MM.1S (cell line): ENCODE measurements at regions not wholly inside any gene's neighbourhood (a gene's known extent, or its start where the extent isn't known, plus 50 kb on each side); places are given as distances from the start of the nearest gene placed in this dataset.
"Not testable (repeated sequence)": the region's sequence is repeated elsewhere in the genome, so short reads cannot be mapped to it uniquely, and the experiment has no call there.

Source experiments
- EZH2 ChIP-seq: fragments of 300-600 bp; sonication (generic); optimal IDR thresholded peaks from 2 replicates; pipeline ENCODE3; 2017; ENCODE audit warnings: low read depth, mild to moderate bottlenecking, antibody characterized with exemption, low read length, mixed read lengths
- TF ChIP-seq, protein P1 (sequence below): fragments of 300-600 bp; sonication (generic); IDR thresholded peaks from 2 replicates; pipeline ENCODE4 v1.5.1; 2016; ENCODE audit warnings: antibody characterized with exemption, low read length, mixed read lengths

DNA sequence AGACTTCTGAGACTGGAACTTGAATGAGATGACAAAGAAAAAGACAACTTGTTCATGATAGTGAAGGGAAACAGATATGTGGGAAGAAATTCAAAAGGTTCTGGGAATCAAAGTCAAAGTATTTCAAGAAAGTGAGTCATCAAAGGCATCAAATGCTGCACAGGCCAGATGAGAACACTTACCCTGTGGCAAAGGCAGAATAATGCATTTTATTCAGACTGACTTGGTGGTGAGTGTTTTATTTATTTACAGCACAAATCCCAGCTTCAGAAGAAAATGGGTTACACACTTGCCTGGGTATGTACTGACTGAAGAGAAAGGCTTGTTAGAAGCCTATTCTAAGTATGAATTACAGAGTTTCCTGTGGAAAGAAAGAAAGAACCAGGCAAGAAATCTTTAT is 78.2 kb upstream of the ALG10B start:
- TF ChIP-seq, protein P1, sequence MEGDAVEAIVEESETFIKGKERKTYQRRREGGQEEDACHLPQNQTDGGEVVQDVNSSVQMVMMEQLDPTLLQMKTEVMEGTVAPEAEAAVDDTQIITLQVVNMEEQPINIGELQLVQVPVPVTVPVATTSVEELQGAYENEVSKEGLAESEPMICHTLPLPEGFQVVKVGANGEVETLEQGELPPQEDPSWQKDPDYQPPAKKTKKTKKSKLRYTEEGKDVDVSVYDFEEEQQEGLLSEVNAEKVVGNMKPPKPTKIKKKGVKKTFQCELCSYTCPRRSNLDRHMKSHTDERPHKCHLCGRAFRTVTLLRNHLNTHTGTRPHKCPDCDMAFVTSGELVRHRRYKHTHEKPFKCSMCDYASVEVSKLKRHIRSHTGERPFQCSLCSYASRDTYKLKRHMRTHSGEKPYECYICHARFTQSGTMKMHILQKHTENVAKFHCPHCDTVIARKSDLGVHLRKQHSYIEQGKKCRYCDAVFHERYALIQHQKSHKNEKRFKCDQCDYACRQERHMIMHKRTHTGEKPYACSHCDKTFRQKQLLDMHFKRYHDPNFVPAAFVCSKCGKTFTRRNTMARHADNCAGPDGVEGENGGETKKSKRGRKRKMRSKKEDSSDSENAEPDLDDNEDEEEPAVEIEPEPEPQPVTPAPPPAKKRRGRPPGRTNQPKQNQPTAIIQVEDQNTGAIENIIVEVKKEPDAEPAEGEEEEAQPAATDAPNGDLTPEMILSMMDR: not testable (repeated sequence)
- TF ChIP-seq EZH2: not testable (repeated sequence)
